Right ventricle myocardium superior (tissue), 1 donor: ENCODE measurements at regions not wholly inside any gene's neighbourhood (a gene's known extent, or its start where the extent isn't known, plus 50 kb on each side); places are given as distances from the start of the nearest gene placed in this dataset.

Experiments
- ATAC-seq: fragments of 200-7000 bp; cut with Tn5 transposase; one replicate; pipeline ENCODE4 v1.9.1; 2020; ENCODE audit warnings: mild to moderate bottlenecking; ENCODE audit not compliant: poor library complexity
- DNase-seq: peaks from one replicate; pipeline ENCODE4 v3.0.0-alpha.2; 2020
- intact Hi-C: fragments of 100-400 bp; cut with DNase I; formaldehyde crosslinking; loops from one replicate; pipeline ENCODE4 v1.11.2; 2022
- donor health status: DM: no; HTN: yes; CAD: no; lungs with severe emphysema.

- intact Hi-C loops, result no loop called here
- DNase-seq, result no peak
- no peak for ATAC-seq
Measured at GRCh38 chr5:173771121-173771724, 116.9 kb upstream of the CPEB4 start.

- ATAC-seq, result no peak
- no peak for DNase-seq
- intact Hi-C loops, result no loop called here
Measured at GRCh38 chr5:173771725-173772383, 116.3 kb upstream of the CPEB4 start.

- DNase-seq (no peak), ATAC-seq (no peak)
- intact Hi-C loops, result no loop called here
Measured at GRCh38 chr5:173772384-173773059, 115.6 kb upstream of the CPEB4 start.

DNA sequence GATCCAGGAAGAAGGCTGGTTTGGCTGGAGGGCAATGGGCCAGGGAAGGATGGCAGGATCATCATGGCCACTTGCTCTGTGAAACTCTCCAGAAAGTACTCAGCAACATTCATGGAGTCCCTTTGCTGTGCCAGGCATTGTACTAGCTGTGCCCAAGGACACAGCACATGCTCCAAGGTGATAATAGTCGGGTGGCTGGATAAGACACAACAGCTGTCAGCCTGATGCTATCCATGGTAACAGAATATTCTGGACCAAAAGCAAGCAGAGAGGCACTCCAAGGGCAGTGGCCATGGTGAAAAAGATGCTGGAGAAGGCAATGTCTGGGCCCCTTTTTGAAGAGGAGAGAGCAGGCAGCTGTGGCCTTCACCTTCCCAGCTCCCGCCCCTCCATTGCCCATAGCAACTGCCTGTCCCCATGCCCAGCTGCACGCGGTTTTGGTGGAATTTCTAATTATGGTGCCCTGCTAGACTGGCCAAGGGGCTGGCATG, 113.8 kb upstream of the CPEB4 start:
- DNase-seq (peak; percentile 67), ATAC-seq (peak; percentile 91)
- intact Hi-C loops, result no loop called here

DNA sequence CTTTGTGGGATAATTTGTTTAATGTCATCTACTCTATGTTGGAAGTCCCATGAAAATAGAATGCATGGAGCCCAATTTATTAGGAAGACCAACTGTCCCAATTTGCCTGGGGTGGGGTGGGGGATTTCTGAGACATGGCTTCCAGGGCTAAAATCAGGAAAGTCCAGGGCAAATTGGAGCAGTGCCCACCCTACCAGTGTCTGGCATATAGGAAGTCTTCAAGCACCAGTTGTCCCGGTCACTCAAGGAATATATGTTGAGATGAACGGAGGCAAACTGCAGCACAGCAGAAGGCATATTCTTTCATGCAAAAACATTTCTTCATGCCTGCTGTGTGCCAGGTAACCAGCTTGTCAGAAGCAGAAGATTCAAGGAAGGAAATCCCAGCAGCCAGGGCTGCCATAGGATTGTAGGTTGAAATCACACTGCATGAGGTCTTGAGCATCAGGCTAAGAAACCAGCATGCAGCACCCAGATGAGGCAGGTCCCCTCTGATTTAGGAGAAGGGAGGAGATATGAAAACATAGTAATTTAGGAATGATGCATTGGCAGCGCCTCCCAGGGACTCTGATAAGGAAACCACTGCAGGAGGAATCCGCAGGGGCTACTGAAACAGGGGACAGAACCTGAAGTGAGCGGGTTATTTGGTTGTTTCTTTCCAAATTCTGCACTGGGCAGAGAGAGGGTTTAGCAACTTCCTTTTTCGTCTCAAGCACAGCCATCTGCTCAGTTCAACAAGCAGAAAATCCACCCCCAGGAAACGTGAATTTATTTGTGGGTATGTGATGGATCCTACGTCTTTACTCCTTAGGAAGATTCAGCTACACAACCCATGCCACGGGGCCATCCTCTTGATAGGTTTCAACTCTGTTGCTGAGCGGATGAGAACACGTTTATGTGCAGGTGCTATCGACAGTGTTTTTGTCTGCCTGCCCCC, 112.6 kb upstream of the CPEB4 start:
- no peak for ATAC-seq
- intact Hi-C loops, result no loop called here
- no peak for DNase-seq

DNA sequence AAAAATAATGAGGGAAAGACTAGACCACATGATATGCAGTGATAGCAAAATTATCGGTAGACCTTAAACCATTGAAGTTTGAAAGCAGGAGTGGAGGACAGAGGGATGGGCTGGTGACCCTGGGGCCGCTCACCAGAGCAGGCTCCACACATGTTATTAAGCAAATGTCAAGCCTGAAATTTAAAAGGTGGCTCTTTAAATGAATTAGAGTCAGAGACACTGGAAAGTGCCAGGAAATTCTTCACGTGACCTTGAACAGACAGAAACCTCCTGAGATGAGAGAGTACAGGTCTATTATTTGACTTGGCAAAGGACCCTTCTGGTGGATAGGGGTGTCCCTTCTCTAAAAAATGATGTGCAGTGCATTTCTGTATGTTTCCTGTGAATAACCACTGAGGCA, 111.0 kb upstream of the CPEB4 start:
- intact Hi-C loops, result no loop called here
- ATAC-seq (no peak), DNase-seq (no peak)

GRCh38 chr5:173777674-173778073, 110.5 kb upstream of the CPEB4 start:
- intact Hi-C loops, result no loop called here
- DNase-seq (no peak), ATAC-seq (no peak)

GRCh38 chr5:173778152-173778782, 109.9 kb upstream of the CPEB4 start:
- DNase-seq, result no peak
- intact Hi-C loops, result no loop called here
- ATAC-seq, result no peak

- ATAC-seq, result no peak
- no peak for DNase-seq
- intact Hi-C loops, result no loop called here
Measured at GRCh38 chr5:173778784-173779304, 109.3 kb upstream of the CPEB4 start.

DNA sequence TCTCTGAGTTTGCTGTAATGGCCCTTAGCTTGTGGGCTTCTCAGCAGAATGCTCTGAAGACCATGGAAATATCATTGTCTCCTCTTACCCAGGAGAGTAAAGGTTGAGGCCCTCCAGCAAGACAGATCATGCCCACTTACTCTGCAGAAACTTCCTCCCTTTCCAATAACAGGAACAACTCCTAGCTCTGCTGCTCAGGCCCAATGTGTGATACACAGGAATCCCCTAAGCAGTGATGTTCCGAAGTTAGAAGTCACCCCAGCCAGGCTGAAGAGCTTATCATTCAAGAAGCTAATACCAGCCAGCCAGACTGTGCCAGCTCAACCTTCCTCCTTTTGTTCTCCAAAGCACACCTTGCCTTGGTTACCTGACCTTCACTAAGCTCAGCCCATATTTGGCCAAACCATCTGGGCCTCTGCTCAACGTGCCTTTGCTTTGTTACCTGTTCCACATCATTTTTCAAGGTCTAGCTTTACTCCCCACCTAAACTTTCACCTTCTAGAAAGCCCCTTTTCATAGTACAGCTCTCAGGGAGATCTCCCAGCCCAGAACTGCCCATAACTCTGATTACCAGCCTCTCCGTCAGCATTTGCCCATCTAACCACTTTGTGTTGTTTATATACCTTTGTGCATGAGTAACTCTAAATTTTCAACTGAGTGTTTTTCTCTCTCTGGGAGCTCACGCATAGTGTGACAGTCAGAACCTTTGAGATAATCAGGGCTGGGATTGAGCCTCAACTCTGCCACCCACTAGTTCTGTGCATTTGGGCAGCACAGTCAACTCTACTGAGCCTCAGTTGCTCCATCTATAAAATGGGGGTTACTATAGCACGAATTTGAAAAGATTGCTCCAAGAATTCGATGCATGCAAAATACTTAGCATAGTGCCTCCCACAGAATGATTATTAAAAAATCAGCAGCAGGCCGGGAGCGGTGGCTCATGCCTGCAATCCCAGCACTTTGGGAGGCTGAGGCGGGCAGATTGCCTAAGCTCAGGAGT, 107.6 kb upstream of the CPEB4 start:
- no peak for ATAC-seq
- DNase-seq, result no peak
- intact Hi-C loops, result no loop called here

GRCh38 chr5:173781432-173781815, 106.7 kb upstream of the CPEB4 start:
- intact Hi-C loops, result no loop called here
- ATAC-seq (no peak), DNase-seq (no peak)

DNA sequence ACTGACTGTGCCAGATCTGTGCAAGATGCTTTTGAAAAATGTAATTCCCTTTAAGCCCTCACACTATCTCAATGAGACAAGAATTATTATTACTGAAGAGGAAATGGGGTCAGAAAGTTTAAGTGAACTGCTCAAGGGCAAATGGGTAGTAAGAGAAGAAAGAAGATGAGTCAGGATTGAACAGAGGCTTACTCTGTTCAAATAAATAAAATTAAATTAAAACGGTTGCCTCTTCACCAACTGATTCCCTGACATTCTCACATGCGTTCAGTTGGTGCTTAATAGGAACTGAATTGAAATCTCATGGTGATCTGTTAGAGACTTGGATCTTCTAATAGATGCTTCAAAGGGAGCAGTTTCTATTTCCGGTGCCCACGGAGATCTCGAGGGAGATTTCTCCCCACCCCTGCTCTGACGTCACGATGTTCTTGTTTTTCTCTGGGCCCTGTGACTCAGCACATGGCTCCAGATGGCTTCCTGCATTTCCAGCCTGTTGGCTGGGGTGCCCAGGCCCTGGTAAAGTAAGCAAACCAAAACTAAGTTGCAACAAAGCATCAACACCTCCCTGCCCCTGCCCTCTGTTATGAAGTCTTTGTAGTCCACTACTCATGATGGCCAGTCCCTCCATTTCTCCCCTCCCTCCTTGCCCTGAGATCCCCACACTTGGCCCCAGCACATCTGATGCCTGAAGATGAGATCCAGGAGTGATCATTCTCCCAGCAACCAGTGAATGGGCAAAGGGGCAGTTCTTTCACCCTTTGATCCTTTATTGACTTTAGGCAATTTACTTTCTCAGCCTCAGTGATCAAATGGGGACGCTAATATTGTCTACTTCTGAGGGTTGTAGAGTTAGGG, 106.1 kb upstream of the CPEB4 start:
- ATAC-seq, result peak; percentile 85
- intact Hi-C loops, result no loop called here
- peak; percentile 82 for DNase-seq

DNA sequence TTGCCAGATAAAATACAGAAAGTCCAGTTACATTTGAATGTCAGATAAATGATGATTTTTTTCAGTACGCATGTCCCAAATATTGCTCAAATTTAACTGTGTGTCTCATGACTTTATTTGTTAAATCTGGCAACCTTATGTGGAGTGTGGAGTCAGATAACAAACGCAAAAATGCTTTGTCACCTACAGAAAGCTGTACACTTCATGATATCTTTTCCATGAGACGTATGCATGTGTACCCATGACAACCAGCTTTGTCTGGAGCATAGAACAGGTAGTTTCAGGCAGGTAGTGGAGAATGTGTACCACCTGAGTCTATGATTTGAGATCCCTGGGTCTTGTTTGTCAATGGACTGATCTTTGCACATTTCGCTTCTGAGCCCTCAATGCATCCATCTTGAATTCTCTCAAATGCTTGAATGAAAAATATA, 105.5 kb upstream of the CPEB4 start:
- no peak for DNase-seq
- ATAC-seq, result no peak
- intact Hi-C loops, result no loop called here

DNA sequence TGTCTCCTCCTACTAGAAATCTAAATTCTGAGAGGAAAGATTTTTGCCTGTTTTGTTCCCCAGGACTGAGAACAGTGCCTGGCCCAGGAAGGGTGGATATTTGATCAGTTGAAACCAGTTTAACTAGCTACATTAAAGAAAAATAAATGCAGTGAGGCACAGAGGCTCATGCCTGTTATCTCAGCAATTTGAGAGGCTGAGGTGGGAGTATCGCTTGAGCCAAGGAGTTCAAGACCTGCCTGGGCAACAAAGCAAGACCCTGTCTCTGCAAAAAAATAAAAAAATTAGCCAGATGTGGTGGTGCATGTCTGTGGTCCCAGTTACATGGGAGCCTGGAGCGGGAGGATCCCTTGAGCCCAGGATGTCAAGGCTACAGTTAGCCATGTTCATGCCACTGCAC, 104.8 kb upstream of the CPEB4 start:
- DNase-seq (no peak), ATAC-seq (no peak)
- intact Hi-C loops, result no loop called here

DNA sequence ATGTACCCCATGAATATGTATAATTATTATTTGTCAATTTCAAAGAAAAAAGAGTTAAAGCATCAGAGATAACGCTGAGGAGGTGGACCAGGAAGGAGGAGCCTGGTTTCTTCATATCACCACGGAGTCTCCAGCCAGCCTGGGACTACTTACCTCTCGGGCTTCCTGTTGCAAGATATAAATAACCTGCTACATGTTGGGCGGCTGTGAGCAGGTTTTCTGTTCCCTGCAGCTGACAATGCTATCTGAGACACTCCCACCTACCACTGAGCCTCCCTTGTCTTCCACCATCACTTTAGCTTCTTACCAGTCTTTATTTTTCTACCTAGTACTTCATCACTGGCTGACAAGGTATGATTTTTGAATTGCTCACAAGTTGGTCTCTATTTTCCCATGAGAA, 102.7 kb upstream of the CPEB4 start:
- intact Hi-C loops, result loop anchor here (5.0 kb wide), 1 partner anchor 52 kb away; no protein-coding TSS in a partner anchor
- DNase-seq (no peak), ATAC-seq (no peak)

- DNase-seq (no peak), ATAC-seq (no peak)
- intact Hi-C loops, result loop anchor here (5.0 kb wide), 1 partner anchor 51 kb away; no protein-coding TSS in a partner anchor
Measured at GRCh38 chr5:173785866-173786265, 102.3 kb upstream of the CPEB4 start.
